HepG2 (cell line): ENCODE measurements at regions not wholly inside any gene's neighbourhood (a gene's known extent, or its start where the extent isn't known, plus 50 kb on each side); places are given as distances from the start of the nearest gene placed in this dataset.

Source experiments
- ATAC-seq: fragments of 200-7000 bp; cut with Tn5 transposase; 3 replicates; pipeline ENCODE4 v1.9.1; 2020; ENCODE audit warnings: mild to moderate bottlenecking, moderate library complexity
- BruUV-seq: library from RNA; stranded (reverse); fragments of 400-500 nt; replicated peaks from 2 replicates; lab custom pipeline; 2021; lab: Mats Ljungman, UMichigan
- CTCF ChIA-PET: fragments of 300-600 bp; formaldehyde crosslinking; extraction: SDS; loops from one replicate; lab custom pipeline; 2021; ENCODE audit warnings: low total read pairs, inconsistent platforms, low intra/inter-chr PET ratio; lab: Yijun Ruan, JAX
- POLR2A ChIA-PET: fragments of 350-600 bp; sonication (Branson Sonifier 250); formaldehyde crosslinking; loops from one replicate; lab custom pipeline; 2020; ENCODE audit warnings: antibody characterized with exemption, inconsistent platforms; lab: Yijun Ruan, JAX
- DNase-seq: peaks from one replicate; pipeline ENCODE4 v3.0.0-alpha.2; 2015; ENCODE audit warnings: low spot score
- FAIRE-seq: peaks from 3 replicates; lab custom pipeline; 2011; peaks lifted over from hg19 to GRCh38; lab: Jason Lieb, UNC
- H2AFZ ChIP-seq: one replicate; pipeline ENCODE4 v1.6.1; 2011; ENCODE audit warnings: low read length, inconsistent platforms
- H3K27ac ChIP-seq: fragments of 300-600 bp; 3 replicates; pipeline ENCODE4 v1.8.0; 2011; ENCODE audit warnings: mixed run types, mild to moderate bottlenecking, mixed read lengths, low read length, inconsistent platforms; ENCODE audit not compliant: insufficient read depth; ENCODE audit errors: extremely low read length
- H3K27me3 ChIP-seq, 2 experiments: fragments of 200-600 bp in 1 of 2; 2 replicates in 1 of 2; 3 replicates in 1 of 2; pipeline versions ENCODE4 v1.6.0 to v1.8.0; 2011; ENCODE audit warnings: low read length in 2 of 2, mild to moderate bottlenecking in 2 of 2, moderate library complexity in 2 of 2, inconsistent platforms in 1 of 2; ENCODE audit not compliant: insufficient read depth in 2 of 2, control insufficient read depth in 1 of 2
- H3K36me3 ChIP-seq, 2 experiments: fragments of 200-600 bp in 1 of 2; replicated peaks in 1 of 2; 2 replicates in 1 of 2; 3 replicates in 1 of 2; pipeline versions ENCODE4 v1.5.1 to v1.8.0; 2011; ENCODE audit warnings: low read length in 2 of 2, inconsistent platforms in 1 of 2; ENCODE audit not compliant: insufficient read depth in 2 of 2, control insufficient read depth in 1 of 2
- H3K4me1 ChIP-seq: 2 replicates; pipeline ENCODE4 v1.5.1; 2012; ENCODE audit warnings: low read length, inconsistent platforms; ENCODE audit not compliant: insufficient read depth
- H3K4me2 ChIP-seq: 2 replicates; pipeline ENCODE4 v1.6.0; 2011; ENCODE audit warnings: low read depth, low read length, inconsistent platforms
- H3K4me3 ChIP-seq, 3 experiments: fragments of 200-600 bp in 1 of 3; sonication (generic), shearing (Covaris generic) in 1 of 3; replicated peaks in 1 of 3; 2 replicates each; pipeline ENCODE4 v1.5.1; 2011 to 2016; ENCODE audit warnings: low read length in 3 of 3, inconsistent platforms in 2 of 3, low read depth in 2 of 3, mild to moderate bottlenecking in 2 of 3, control low read depth in 1 of 3, mixed read lengths in 1 of 3; ENCODE audit not compliant: insufficient read depth in 1 of 3
- H3K79me2 ChIP-seq: one replicate; pipeline ENCODE4 v1.6.1; 2011; ENCODE audit warnings: low read length, inconsistent platforms; ENCODE audit not compliant: insufficient read depth
- H3K9ac ChIP-seq: 2 replicates; pipeline ENCODE4 v1.6.0; 2011; ENCODE audit warnings: mild to moderate bottlenecking, low read depth, low read length, inconsistent platforms; ENCODE audit not compliant: insufficient read depth
- H3K9me3 ChIP-seq: 2 replicates; pipeline ENCODE4 v1.5.1; 2012; ENCODE audit warnings: mild to moderate bottlenecking, low read length
- H4K20me1 ChIP-seq: 2 replicates; pipeline ENCODE4 v1.6.0; 2011; ENCODE audit warnings: inconsistent platforms, mild to moderate bottlenecking, low read length, moderate library complexity; ENCODE audit not compliant: insufficient read depth
- DMAP1 ChIP-seq: IDR thresholded peaks from 2 replicates; pipeline ENCODE4 v1.6.1; 2016
- ESRRA ChIP-seq: sonication (generic); formaldehyde crosslinking; IDR thresholded peaks from 2 replicates; pipeline ENCODE4 v1.5.1; 2020; ENCODE audit warnings: mild to moderate bottlenecking, low read depth, missing genetic modification reagents
- ETV5 ChIP-seq: IDR thresholded peaks from 2 replicates; pipeline ENCODE4 v1.6.1; 2018; ENCODE audit warnings: missing biosample characterization, missing genetic modification reagents, inconsistent platforms, borderline replicate concordance
- FIP1L1 ChIP-seq: fragments of 200-400 bp; formaldehyde crosslinking; IDR thresholded peaks from 2 replicates; pipeline ENCODE4 v1.6.1; 2018; ENCODE audit warnings: low read depth, mild to moderate bottlenecking, low read length, moderate library complexity, borderline replicate concordance; ENCODE audit not compliant: insufficient read depth
- GLI4 ChIP-seq: sonication (generic); formaldehyde crosslinking; IDR thresholded peaks from 2 replicates; pipeline ENCODE4 v1.5.1; 2020; ENCODE audit warnings: missing genetic modification reagents, mild to moderate bottlenecking, moderate library complexity, borderline replicate concordance
- PAF1 ChIP-seq: IDR thresholded peaks from 2 replicates; pipeline ENCODE4 v1.6.1; 2016; ENCODE audit warnings: missing genetic modification reagents, missing compliant biosample characterization
- SMARCC2 ChIP-seq: fragments of 450-650 bp; IDR thresholded peaks from 2 replicates; pipeline ENCODE4 v1.6.1; 2017; ENCODE audit warnings: antibody characterized with exemption, mild to moderate bottlenecking
- ZNF124 ChIP-seq: sonication (generic); formaldehyde crosslinking; IDR thresholded peaks from 2 replicates; pipeline ENCODE4 v1.4.0; 2020; ENCODE audit warnings: missing genetic modification reagents
- ZNF3 ChIP-seq: IDR thresholded peaks from 2 replicates; pipeline ENCODE4 v1.7.0; 2017; ENCODE audit warnings: inconsistent platforms
- ZNF761 ChIP-seq: sonication (generic); formaldehyde crosslinking; conservative IDR thresholded peaks from 2 replicates; pipeline ENCODE4 v1.4.0; 2020; ENCODE audit warnings: mild to moderate bottlenecking, missing genetic modification reagents
- WGBS: methylation state at CpG from one replicate; pipeline ENCODE4 v1.1.6; 2017; ENCODE audit warnings: low lambda C conversion rate; 5-methylcytosine and 5-hydroxymethylcytosine counted together
- in situ Hi-C: cut with HindIII; loops from 2 replicates; pipeline ENCODE4 v1.10.0; 2017; ENCODE audit warnings: low pct_unique_long_range_greater_than_20kb; ENCODE audit not compliant: extremely low pct_ligation_motif_present
- intact Hi-C: fragments of 100-400 bp; cut with micrococcal nuclease; formaldehyde crosslinking; loops from one replicate; pipeline ENCODE4 v1.10.0; 2022; ENCODE audit not compliant: unreplicated experiment
- TF ChIP-seq, protein P1 (sequence below): sonication (generic); formaldehyde crosslinking; IDR thresholded peaks from 2 replicates; pipeline ENCODE4 v1.4.0; 2020; ENCODE audit warnings: missing genetic modification reagents, mild to moderate bottlenecking, borderline replicate concordance
- TF ChIP-seq, protein P2 (sequence below): IDR thresholded peaks from 2 replicates; pipeline ENCODE4 v1.6.1; 2012; ENCODE audit warnings: low read depth, low read length, improper control_type of control experiment
- TF ChIP-seq, protein P3 (sequence below): sonication (generic); formaldehyde crosslinking; IDR thresholded peaks from one replicate; pipeline ENCODE4 v1.5.1; 2020; ENCODE audit warnings: mild to moderate bottlenecking, missing genetic modification reagents; ENCODE audit errors: not compliant biosample characterization
- TF ChIP-seq, protein P4 (sequence below): sonication (generic); formaldehyde crosslinking; IDR thresholded peaks from 2 replicates; pipeline ENCODE4 v1.4.0; 2020; ENCODE audit warnings: missing genetic modification reagents

DNA sequence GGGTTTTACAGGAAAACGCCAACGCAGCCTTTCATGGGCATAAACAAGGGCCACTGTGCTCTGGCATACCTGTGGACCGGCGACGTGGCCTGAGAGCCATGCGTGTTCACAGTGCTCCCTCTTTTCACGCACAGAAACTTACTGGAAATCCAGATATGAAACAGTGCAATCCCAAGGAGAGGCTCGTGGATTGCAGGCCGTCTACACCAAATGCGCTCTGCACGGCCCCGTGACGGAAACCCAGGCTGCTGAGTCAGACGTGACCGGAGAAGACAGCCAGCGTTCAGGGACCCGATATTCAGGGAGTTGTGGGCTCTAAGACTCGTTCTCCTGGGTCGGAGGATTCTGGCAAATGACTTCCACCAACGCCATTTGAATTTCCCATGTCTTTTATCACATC is 129.2 kb downstream of the FOXL1 start:
- Histone ChIP-seq H4K20me1 (no peaks in the 10 kb centered on the region), H3K27me3 (peaks cover 8 to 64% of the 10 kb centered on the region in 2 experiments; a peak in 4 of 5 replicates), H3K79me2 (no peaks in the 10 kb centered on the region), H3K4me3 (no peak overlapping the region), H2AFZ (no peak overlapping the region), H3K9ac (no peak overlapping the region), H3K4me2 (no peak overlapping the region), H3K9me3 (no peaks in the 10 kb centered on the region), H3K27ac (no peak overlapping the region), H3K4me1 (no peaks in the 10 kb centered on the region), H3K36me3 (no peaks in the 10 kb centered on the region)
- CTCF ChIA-PET, result no interaction called here
- DNase-seq (no peak), ATAC-seq (no peak), FAIRE-seq (no peak)
- BruUV-seq, result no TSS peak
- POLR2A ChIA-PET, result no interaction called here
- 45% methylated on average over 20 of the region's 20 CpGs for WGBS
- intact Hi-C loops, result no loop called here
- in situ Hi-C loops, result no loop called here
- TF ChIP-seq, protein P1, sequence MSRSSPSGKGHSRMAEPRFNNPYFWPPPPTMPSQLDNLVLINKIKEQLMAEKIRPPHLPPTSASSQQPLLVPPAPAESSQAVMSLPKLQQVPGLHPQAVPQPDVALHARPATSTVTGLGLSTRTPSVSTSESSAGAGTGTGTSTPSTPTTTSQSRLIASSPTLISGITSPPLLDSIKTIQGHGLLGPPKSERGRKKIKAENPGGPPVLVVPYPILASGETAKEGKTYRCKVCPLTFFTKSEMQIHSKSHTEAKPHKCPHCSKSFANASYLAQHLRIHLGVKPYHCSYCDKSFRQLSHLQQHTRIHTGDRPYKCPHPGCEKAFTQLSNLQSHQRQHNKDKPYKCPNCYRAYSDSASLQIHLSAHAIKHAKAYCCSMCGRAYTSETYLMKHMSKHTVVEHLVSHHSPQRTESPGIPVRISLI (CRISPR knock-in tag), result no peak
- TF ChIP-seq, protein P2, sequence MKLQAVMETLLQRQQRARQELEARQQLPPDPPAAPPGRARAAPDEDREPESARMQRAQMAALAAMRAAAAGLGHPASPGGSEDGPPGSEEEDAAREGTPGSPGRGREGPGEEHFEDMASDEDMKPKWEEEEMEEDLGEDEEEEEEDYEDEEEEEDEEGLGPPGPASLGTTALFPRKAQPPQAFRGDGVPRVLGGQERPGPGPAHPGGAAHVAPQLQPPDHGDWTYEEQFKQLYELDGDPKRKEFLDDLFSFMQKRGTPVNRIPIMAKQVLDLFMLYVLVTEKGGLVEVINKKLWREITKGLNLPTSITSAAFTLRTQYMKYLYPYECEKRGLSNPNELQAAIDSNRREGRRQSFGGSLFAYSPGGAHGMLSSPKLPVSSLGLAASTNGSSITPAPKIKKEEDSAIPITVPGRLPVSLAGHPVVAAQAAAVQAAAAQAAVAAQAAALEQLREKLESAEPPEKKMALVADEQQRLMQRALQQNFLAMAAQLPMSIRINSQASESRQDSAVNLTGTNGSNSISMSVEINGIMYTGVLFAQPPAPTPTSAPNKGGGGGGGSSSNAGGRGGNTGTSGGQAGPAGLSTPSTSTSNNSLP, result no peak
- TF ChIP-seq ESRRA (CRISPR knock-in tag), result no peak
- no peak for TF ChIP-seq ZNF124 (CRISPR knock-in tag)
- TF ChIP-seq ZNF761 (CRISPR knock-in tag), result no peak
- TF ChIP-seq, protein P3, sequence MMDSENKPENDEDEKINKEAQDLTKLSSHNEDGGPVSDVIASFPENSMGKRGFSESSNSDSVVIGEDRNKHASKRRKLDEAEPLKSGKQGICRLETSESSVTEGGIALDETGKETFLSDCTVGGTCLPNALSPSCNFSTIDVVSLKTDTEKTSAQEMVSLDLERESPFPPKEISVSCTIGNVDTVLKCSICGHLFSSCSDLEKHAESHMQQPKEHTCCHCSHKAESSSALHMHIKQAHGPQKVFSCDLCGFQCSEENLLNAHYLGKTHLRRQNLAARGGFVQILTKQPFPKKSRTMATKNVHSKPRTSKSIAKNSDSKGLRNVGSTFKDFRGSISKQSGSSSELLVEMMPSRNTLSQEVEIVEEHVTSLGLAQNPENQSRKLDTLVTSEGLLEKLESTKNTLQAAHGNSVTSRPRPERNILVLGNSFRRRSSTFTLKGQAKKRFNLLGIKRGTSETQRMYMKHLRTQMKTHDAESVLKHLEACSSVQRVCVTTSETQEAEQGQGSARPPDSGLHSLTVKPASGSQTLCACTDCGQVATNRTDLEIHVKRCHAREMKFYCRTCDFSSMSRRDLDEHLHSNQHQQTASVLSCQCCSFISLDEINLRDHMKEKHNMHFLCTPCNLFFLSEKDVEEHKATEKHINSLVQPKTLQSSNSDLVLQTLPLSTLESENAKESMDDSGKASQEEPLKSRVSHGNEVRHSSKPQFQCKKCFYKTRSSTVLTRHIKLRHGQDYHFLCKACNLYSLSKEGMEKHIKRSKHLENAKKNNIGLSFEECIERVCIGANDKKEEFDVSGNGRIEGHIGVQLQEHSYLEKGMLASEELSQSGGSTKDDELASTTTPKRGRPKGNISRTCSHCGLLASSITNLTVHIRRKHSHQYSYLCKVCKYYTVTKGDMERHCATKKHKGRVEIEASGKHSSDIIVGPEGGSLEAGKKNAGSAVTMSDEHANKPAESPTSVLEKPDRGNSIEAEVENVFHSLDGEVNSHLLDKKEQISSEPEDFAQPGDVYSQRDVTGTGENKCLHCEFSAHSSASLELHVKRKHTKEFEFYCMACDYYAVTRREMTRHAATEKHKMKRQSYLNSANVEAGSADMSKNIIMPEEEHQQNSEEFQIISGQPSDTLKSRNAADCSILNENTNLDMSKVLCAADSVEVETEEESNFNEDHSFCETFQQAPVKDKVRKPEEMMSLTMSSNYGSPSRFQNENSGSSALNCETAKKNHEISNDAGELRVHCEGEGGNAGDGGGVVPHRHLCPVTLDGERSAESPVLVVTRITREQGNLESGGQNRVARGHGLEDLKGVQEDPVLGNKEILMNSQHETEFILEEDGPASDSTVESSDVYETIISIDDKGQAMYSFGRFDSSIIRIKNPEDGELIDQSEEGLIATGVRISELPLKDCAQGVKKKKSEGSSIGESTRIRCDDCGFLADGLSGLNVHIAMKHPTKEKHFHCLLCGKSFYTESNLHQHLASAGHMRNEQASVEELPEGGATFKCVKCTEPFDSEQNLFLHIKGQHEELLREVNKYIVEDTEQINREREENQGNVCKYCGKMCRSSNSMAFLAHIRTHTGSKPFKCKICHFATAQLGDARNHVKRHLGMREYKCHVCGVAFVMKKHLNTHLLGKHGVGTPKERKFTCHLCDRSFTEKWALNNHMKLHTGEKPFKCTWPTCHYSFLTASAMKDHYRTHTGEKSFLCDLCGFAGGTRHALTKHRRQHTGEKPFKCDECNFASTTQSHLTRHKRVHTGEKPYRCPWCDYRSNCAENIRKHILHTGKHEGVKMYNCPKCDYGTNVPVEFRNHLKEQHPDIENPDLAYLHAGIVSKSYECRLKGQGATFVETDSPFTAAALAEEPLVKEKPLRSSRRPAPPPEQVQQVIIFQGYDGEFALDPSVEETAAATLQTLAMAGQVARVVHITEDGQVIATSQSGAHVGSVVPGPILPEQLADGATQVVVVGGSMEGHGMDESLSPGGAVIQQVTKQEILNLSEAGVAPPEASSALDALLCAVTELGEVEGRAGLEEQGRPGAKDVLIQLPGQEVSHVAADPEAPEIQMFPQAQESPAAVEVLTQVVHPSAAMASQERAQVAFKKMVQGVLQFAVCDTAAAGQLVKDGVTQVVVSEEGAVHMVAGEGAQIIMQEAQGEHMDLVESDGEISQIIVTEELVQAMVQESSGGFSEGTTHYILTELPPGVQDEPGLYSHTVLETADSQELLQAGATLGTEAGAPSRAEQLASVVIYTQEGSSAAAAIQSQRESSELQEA (CRISPR knock-in tag), result no peak
- no peak for TF ChIP-seq PAF1 (CRISPR knock-in tag)
- no peak for TF ChIP-seq ZNF3 (CRISPR knock-in tag)
- no peak for TF ChIP-seq GLI4 (CRISPR knock-in tag)
- TF ChIP-seq, protein P4, sequence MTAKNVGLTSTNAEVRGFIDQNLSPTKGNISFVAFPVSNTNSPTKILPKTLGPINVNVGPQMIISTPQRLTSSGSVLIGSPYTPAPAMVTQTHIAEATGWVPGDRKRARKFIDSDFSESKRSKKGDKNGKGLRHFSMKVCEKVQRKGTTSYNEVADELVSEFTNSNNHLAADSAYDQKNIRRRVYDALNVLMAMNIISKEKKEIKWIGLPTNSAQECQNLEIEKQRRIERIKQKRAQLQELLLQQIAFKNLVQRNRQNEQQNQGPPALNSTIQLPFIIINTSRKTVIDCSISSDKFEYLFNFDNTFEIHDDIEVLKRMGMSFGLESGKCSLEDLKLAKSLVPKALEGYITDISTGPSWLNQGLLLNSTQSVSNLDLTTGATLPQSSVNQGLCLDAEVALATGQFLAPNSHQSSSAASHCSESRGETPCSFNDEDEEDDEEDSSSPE (CRISPR knock-in tag), result no peak
- no peak for TF ChIP-seq SMARCC2
- TF ChIP-seq DMAP1 (CRISPR knock-in tag), result no peak
- TF ChIP-seq FIP1L1, result no peak
- no peak for TF ChIP-seq ETV5
